ENCODE measurements at regions not wholly inside any gene's neighbourhood (a gene's known extent, or its start where the extent isn't known, plus 50 kb on each side); places are given as distances from the start of the nearest gene placed in this dataset.

GRCh38 chrX:97766501-97767095 lies 882.9 kb downstream of the RPA4 start:
- no peaks in the 10 kb centered on the region for H3K4me1 Mint-ChIP-seq
- no peaks in the 10 kb centered on the region for H3K36me3 Mint-ChIP-seq (ENCODE audit: low read depth)
- H3K27me3 Mint-ChIP-seq (ENCODE audit: low read depth, poor library complexity) = no peaks in the 10 kb centered on the region
- no peak for DNase-seq
- no peaks in the 10 kb centered on the region for H3K9me3 Mint-ChIP-seq
- TF ChIP-seq CTCF (IDR thresholded peaks at IDR 0.05) = no peak
- H3K4me3 Mint-ChIP-seq = no peak overlapping the region
- H3K27ac Mint-ChIP-seq = no peak overlapping the region

- no peak for DNase-seq
- Mint-ChIP-seq H3K27me3 (ENCODE audit: low read depth, poor library complexity) (no peaks in the 10 kb centered on the region), H3K27ac (no peak overlapping the region), H3K9me3 (no peaks in the 10 kb centered on the region), H3K36me3 (ENCODE audit: low read depth) (no peaks in the 10 kb centered on the region), H3K4me1 (peaks cover 8% of the 10 kb centered on the region), H3K4me3 (no peak overlapping the region)
- TF ChIP-seq CTCF (IDR thresholded peaks at IDR 0.05) = no peak
Observed at GRCh38 chrX:97787311-97787710, 903.6 kb downstream of the RPA4 start.

GRCh38 chrX:97787849-97788248 lies 904.1 kb downstream of the RPA4 start:
- H3K4me1 Mint-ChIP-seq = peaks cover 8% of the 10 kb centered on the region
- H3K27me3 Mint-ChIP-seq (ENCODE audit: low read depth, poor library complexity) = no peaks in the 10 kb centered on the region
- no peaks in the 10 kb centered on the region for H3K9me3 Mint-ChIP-seq
- H3K27ac Mint-ChIP-seq = no peak overlapping the region
- no peak overlapping the region for H3K4me3 Mint-ChIP-seq
- no peaks in the 10 kb centered on the region for H3K36me3 Mint-ChIP-seq (ENCODE audit: low read depth)
- no peak for TF ChIP-seq CTCF (IDR thresholded peaks at IDR 0.05)
- DNase-seq = no peak

GRCh38 chrX:97790850-97791249 lies 907.1 kb downstream of the RPA4 start:
- Mint-ChIP-seq H3K4me3 (no peak overlapping the region), H3K4me1 (peaks cover 8% of the 10 kb centered on the region), H3K27ac (no peak overlapping the region), H3K27me3 (ENCODE audit: low read depth, poor library complexity) (no peaks in the 10 kb centered on the region), H3K36me3 (ENCODE audit: low read depth) (no peaks in the 10 kb centered on the region), H3K9me3 (no peaks in the 10 kb centered on the region)
- no peak for DNase-seq
- TF ChIP-seq CTCF (IDR thresholded peaks at IDR 0.05) = no peak

- H3K27me3 Mint-ChIP-seq (ENCODE audit: low read depth, poor library complexity) = no peaks in the 10 kb centered on the region
- no peak for TF ChIP-seq CTCF (IDR thresholded peaks at IDR 0.05)
- no peak for DNase-seq
- no peaks in the 10 kb centered on the region for H3K36me3 Mint-ChIP-seq (ENCODE audit: low read depth)
- H3K9me3 Mint-ChIP-seq = peaks cover 17% of the 10 kb centered on the region
- H3K4me3 Mint-ChIP-seq = no peak overlapping the region
- H3K27ac Mint-ChIP-seq = no peak overlapping the region
- no peaks in the 10 kb centered on the region for H3K4me1 Mint-ChIP-seq
Observed at GRCh38 chrX:97797076-97797475, 913.4 kb downstream of the RPA4 start.

GRCh38 chrX:97806238-97806637 lies 922.5 kb downstream of the RPA4 start:
- Mint-ChIP-seq H3K9me3 (peaks cover 27% of the 10 kb centered on the region), H3K27me3 (ENCODE audit: low read depth, poor library complexity) (no peaks in the 10 kb centered on the region), H3K27ac (no peak overlapping the region), H3K36me3 (ENCODE audit: low read depth) (peaks cover 6% of the 10 kb centered on the region), H3K4me1 (no peaks in the 10 kb centered on the region), H3K4me3 (no peak overlapping the region)
- DNase-seq = no peak
- no peak for TF ChIP-seq CTCF (IDR thresholded peaks at IDR 0.05)

Data from nephron progenitor cell (in vitro differentiated cells).